HG03095 (cell line): ENCODE measurements at regions not wholly inside any gene's neighbourhood (a gene's known extent, or its start where the extent isn't known, plus 50 kb on each side); places are given as distances from the start of the nearest gene placed in this dataset.
"Not testable (repeated sequence)": the region's sequence is repeated elsewhere in the genome, so short reads cannot be mapped to it uniquely, and the experiment has no call there.

Experiments
- ATAC-seq: cut with Tn5 transposase; IDR thresholded peaks from one replicate; pipeline ENCODE4 v1.9.1; 2021; ENCODE audit warnings: moderate library complexity; ENCODE audit not compliant: unreplicated experiment

GRCh38 chr4:27075603-27076002 is 215.0 kb downstream of the STIM2 start:
- not testable (repeated sequence) for ATAC-seq

- no peak for ATAC-seq
Observed at GRCh38 chr4:27078934-27079455, 218.4 kb downstream of the STIM2 start.

GRCh38 chr4:27081675-27082586 is 221.3 kb downstream of the STIM2 start:
- peak; percentile 71 for ATAC-seq

GRCh38 chr4:27082776-27083175 is 222.1 kb downstream of the STIM2 start:
- no peak for ATAC-seq

- no peak for ATAC-seq
Observed at GRCh38 chr4:27084685-27085361, 224.2 kb downstream of the STIM2 start.

DNA sequence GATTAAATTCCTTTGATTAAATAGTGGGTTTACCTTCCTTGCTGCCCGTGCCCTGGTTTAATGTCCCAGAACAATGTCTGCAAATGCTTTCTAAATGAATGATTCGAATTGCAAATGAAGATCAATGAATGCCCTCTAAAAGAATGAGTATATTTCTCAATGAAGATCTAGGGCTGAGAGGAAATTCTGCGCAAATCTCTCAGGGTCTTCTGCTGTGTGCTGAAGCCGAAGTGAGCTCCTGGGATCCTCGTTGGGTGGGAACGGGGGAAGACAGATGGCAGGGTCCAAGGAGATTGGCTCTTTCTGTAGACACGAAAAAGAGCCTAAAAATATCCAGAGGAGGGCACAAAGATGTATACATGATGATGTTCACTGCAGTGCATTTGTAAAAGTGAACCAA is 224.8 kb downstream of the STIM2 start:
- no peak for ATAC-seq

DNA sequence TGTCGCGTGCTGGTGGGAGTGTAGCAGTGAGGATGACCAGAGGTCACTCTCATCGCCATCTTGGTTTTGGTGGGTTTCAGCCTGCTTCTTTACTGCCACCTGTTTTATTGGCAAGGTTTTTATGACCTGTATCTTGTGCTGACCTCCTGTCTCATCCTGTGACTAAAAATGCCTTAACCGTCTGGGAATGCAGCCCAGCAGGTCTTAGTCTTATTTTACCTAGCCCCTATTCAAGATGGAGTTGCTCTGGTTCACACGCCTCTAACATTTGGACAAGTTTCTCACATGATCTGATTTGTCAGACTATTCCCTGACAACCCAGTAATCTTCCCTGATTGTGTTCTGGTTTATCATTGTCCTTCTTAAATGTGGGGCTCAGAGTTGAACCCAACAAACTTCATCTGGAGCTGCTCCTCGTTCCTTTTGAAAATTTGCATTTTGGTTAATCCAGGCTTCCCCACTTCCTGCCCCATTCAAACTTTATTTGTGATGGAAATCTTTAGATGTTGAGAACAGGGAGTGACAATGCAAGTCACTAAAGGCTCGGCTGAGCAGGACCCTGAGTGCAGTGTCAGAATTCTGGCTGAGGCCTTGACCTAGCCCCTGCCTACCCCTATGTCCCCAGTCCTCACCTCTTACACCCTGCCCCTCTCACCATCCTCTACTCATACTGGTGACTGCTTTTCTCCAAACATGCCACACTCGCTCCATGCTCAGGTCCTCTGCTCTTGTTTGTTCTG is 226.8 kb downstream of the STIM2 start:
- no peak for ATAC-seq

GRCh38 chr4:27088491-27088890 is 227.8 kb downstream of the STIM2 start:
- no peak for ATAC-seq

- no peak for ATAC-seq
Observed at GRCh38 chr4:27089186-27089585, 228.5 kb downstream of the STIM2 start.

DNA sequence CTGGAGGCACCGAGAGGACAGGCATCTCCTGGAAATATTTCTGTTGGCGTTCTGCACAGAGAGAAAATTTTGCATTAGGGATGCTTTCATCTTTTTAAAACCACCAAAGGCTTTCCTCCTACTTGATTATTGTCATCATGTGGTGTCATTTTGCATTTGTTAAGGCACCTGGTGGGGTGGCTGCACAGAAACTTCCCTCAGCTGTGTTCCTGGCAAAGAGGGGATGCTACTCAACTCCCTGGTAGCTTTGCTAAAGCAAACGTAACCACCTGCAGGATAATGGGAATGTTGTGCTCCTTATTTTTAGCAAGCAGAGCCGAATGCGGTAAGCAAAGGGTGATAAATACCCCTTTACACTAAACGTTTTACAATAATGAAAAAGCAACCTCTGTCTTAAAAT is 229.8 kb downstream of the STIM2 start:
- ATAC-seq = no peak

DNA sequence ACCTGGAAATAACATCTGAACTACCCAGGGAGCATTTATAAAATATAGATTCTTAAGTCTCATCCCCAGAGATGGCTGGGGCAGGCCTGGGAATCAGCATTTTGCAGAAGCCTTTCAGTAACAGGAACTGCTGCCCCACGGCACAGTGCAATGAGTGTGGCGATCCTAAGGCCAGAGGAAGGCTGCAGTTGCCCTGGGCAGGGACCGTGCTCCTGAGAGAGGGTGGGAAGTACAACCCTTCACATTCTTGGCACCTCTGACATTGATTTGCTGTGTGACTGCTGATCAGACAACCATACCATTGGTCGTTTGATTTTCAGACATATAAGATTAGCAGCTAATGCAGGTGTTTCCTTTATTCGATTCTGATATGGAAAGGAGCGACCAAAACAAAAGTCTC is 233.6 kb downstream of the STIM2 start:
- ATAC-seq = no peak

DNA sequence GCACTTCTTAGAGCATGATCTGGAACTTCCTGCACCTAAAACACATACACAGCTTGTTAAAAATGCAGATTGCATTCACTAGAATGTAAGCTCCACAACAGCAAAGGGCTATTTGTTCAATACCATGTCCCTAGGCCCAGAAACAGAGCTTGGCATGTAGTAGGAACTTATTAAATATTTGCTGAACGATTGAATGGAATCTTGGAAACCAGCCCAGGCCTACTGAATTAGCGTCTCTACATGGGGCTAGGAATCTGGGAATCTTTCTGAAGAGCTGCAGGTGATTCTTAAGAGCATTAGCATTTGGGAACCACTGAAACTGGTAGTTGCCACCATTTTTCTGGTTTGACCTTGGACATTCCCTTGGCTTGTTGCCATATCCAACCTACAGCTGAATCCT is 234.1 kb downstream of the STIM2 start:
- ATAC-seq = no peak

GRCh38 chr4:27096142-27096824 is 235.6 kb downstream of the STIM2 start:
- ATAC-seq = no peak

DNA sequence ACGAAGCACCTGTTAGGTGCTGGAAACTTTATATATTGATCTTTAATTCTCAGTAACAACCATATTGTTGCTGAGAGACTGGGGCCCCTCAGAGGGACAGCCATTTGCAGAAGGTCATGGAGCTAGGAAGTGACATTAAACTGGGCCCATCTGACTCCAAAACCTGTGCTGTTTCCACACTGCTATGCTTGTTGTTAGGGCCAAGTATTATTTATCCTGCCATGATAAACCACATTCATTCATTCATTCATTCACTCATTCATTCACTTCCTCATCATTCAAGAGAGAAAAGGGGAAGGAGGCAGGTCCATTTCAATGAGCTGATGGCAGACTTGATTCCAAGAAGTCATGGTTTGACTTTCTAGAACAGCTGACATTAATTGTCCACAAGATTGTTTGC is 237.4 kb downstream of the STIM2 start:
- no peak for ATAC-seq

- no peak for ATAC-seq
Observed at GRCh38 chr4:27100713-27101112, 240.1 kb downstream of the STIM2 start.

DNA sequence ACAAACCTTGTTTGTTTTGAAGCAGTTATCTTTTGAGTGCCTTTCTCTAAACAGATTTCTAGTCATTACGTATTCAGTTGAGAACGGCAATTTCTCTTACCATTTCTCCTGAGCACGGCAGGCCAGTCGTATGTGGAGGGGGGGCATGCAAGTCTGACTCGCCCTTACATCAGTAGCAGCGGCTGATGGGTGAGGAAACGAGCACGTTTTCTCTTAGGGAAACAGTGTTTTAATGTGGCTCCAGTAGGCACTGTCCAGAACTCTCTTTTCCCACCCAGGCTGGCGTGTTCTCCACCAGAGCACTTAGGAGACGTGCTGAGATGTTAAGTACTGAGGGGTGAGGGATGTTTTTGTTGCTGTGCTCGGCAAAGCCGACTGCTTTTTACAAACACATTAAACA is 240.5 kb downstream of the STIM2 start:
- ATAC-seq = no peak

DNA sequence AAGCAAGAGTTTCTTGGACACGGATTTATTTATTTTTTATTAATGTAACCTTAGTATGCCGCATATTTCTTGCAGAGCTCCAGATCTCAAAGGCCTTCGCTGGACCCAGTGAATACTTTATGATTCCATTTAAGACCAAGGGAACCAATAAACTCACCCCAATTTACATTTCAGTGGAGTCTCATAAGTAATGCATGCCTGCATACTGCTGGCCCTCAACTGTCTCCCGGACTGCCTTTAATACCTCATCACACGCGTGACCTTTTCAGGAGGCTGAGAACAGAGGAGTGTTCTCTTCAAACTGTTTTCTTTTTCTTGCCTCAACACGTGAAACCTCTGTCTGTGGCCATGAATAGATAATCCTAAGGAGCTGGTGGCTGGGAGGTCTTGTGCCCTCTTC is 240.9 kb downstream of the STIM2 start:
- no peak for ATAC-seq

DNA sequence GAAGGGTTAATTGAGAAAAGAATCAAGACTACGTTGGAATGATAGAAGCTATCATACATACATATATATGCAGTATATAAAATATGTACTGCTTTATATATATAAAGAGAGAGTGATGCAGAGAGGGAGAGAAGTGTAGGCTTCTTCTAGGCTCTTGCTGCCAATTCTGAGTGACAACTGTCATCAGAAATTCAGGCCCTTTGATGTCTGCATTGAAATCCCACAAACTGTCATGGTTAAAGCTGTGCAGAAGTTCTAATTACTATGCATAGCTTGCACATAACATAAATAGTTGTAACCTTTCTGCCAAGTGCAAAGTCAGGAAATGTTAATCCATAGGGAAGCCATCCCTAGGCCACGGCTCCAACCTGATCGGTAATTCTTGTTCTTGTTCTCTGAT is 251.0 kb downstream of the STIM2 start:
- ATAC-seq = no peak

GRCh38 chr4:27112587-27112986 is 251.9 kb downstream of the STIM2 start:
- no peak for ATAC-seq

GRCh38 chr4:27115221-27115620 is 254.6 kb downstream of the STIM2 start:
- no peak for ATAC-seq

DNA sequence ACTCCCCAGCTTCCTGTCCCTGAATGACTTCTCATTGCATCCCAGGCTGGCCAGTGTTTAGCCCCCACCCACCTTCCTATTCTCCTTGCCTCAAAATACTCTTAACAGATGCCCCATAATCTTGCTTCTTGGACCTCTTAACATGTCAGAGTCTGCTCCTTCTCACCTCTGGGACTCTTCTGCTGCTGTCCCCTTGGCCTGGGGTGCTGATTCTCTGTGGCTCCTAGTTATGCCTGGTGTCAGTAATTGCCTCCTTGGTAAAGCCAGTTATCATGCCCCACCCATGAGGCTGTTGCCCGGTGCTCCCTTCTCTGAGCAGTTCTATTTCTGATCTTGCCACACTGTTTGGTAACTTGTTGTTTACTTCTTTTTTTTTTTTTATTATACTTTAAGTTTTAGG is 256.8 kb downstream of the STIM2 start:
- ATAC-seq = no peak
